GM11168 (cell line): ENCODE measurements at regions not wholly inside any gene's neighbourhood (a gene's known extent, or its start where the extent isn't known, plus 50 kb on each side); places are given as distances from the start of the nearest gene placed in this dataset.
"Not testable (repeated sequence)": the region's sequence is repeated elsewhere in the genome, so short reads cannot be mapped to it uniquely, and the experiment has no call there.

ENCODE experiments used
- in situ Hi-C: fragments of 300-500 bp; cut with MboI; formaldehyde crosslinking; loops from one replicate; pipeline ENCODE4 v1.12.0; 2022; ENCODE audit warnings: low sequenced_read_pairs; ENCODE audit not compliant: unreplicated experiment

DNA sequence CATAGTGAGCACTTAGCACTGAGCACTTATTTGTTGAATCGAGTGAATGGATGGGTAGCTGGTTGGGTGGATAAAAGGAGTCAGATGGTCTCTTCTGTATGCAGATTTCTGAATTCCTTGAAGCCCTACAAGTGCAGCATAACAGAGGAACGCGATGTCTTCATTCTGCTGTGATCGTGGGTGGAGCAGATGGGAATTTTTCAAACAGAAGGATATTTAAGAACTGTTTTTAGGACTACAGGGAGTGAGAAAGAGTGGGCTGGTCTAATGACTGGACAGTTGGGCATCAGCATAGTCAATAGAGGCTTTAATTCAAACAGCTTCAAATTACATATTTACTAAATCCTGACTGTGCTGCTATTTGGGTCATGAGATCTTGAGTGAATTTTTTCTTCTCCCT is 253.2 kb downstream of the CEMIP2 start:
- in situ Hi-C loops: no loop called here

DNA sequence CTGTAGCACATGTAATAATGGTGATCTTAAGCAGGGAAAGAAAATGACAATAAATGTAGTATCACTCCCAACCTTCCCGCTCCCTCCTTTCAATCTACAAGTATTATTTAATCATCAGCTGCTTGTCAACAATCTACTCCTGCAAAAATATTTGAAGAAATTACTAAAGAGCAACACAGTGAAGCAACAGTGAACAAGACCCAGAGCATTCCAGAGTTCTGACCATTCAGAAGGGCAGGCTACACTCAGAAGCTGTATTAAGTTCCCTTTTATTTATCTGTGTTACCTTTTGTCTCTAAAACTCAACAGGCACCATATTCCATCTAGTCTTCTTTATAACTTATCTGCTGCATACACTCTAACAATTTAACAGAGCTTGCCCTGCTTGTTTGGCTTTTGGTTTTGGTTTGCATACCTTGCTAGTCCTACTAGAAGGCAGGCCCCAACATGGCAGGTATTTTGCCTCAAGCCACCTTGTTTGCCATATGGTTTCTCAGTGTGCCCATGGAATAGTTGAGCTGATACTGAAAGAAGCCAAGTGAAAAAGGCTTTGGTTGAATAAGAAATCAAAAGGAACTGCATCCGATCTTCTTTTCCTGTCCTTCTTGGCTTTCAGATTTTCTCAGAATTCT is 253.9 kb downstream of the CEMIP2 start:
- in situ Hi-C loops: no loop called here

DNA sequence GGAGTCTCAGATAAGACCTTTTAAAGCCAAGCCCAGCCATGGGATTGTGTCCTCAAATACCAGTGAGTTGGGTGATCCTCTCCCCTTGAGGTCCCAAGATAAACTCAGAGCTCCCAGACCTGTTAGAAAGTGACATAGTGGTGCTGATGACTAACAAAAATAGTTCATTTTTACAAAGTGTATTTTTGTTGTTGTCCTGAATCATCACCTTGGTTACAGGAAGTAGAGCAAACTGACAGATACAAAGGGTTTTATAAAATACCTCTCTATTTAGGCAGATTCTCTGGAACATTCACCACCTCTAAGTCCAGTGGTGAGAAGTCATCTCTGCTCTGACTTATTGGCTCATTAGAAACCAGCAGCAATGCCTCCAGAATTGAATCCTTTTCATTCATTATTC is 259.3 kb downstream of the CEMIP2 start:
- in situ Hi-C loops: no loop called here

DNA sequence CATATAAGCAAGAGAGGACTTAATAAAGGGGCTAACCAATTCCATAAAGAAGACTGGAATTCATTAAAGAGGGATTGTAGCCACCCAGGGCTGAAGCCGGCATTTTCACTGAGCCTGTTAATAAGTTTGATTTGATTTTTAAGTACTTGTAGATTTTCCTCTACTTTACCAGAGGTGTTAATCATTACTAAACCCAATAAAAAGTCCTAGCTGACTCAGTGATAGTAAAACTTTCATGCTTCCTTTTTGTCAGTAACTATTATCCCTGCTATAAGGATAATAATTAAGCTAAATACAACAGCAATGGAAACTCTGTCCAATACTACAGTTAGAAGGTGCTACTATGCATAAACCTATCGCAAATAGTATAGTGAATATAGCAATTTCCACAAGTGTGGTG is 260.2 kb downstream of the CEMIP2 start:
- in situ Hi-C loops: not testable (repeated sequence)

DNA sequence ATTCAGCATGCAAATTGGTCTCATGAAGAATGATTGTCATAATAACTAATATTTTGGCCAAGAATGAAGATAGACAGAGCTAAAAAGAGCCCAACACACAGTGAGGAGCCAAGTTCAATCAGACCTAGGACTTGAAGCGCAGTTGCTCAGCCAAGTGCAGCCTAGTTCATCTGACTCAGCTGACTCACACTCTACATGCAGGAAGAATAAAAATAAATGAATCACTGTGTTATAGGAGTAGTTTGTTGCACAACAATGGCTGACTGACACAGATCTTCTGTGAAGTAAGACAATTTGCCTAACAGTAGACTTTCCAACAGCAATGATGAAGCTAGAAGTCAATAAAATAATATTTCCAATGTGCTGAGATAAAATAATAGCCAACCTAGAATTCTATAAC is 261.5 kb downstream of the CEMIP2 start:
- in situ Hi-C loops: no loop called here

DNA sequence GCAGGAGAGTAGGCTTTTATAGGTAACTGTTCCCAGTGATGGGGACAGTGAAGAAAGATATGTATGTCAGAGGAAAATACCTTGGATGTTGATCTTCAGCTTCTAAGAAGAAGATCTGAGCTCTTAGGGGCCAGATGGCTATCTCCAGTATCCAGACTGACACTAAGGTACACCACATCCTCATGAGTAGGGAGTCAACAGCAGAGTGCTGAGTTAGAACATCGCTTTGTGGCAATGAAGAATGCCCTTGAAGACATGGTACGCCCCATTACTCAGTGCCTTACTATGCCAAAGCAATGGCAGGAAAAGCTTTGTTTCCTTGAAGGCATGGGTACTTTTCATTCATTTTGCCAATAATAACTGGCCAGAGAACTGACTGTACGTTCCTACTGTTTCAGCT is 263.7 kb downstream of the CEMIP2 start:
- in situ Hi-C loops: no loop called here

DNA sequence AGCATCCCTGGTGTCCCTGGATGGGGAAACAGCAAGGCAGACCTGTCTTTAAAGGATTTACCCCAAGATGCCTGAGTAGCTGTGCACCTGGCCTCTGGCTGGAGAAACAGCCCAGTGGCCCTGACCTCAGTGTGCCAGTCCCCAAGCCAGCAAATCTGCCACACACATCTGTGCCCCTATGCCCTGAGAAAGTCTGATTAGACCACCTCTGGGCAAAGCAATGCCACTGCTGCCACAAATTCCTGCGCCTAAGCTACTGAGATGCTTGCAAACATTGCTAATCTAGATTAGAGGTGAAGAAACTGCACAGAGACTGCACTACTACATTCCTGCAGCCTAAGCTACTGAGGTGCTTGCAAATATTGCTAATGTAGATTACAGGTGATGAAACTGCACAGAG is 269.6 kb downstream of the CEMIP2 start:
- in situ Hi-C loops: no loop called here

DNA sequence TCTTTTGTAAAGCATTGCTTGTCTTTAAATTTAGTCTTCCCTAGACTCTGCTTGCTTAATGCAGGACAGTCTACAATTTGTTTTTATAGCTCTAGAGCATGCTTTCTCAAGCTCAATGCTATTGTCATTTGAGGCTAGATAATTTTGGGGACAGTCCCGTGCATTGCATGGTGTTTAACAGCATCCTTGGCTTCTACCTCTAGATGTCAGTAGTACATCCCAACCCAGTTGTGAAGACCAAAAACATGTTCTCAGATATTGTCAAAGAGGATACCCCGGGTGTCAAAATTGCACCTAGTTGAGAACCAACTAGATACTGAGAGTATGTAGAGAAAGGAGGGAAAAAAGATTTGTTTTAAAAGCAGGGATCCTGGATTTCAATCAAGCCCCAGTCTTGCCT is 277.5 kb downstream of the CEMIP2 start:
- in situ Hi-C loops: no loop called here

DNA sequence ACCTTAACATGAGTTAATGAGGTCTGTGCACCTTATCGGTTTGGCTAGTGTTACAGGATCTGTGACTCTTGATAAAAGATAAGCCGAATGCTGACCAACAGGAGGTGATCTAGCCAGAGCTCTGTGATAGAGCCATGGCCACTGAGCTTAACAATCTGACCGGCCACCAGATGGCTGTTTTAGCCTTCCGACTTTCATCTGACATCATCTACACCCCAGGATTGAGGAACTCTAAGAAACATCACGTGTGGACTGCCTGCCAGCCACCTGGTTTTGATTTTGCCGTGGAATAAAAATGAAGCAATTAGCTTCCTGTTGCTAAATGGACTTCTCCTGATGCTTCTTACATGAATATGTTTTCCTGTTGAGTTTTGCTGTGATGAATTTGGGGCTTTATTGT is 281.3 kb downstream of the CEMIP2 start:
- in situ Hi-C loops: no loop called here

DNA sequence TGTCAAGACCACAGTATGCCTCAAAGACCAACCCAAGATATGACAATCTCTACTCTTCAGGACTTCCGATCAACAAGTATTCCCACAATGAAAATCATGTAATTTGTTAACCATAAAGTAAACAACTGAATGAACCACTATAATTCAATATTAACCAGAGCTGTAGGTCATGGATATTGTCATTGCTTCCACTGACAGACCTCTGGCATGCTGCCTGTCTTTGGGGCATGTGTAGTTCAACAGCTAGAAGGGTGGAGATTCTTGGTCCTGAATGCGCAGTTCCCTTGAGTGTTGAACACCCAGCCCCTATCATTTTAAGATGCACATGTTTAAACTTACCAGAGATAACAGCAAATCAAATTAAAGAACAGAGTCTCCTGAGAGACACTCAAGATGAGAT is 283.0 kb downstream of the CEMIP2 start:
- in situ Hi-C loops: no loop called here

DNA sequence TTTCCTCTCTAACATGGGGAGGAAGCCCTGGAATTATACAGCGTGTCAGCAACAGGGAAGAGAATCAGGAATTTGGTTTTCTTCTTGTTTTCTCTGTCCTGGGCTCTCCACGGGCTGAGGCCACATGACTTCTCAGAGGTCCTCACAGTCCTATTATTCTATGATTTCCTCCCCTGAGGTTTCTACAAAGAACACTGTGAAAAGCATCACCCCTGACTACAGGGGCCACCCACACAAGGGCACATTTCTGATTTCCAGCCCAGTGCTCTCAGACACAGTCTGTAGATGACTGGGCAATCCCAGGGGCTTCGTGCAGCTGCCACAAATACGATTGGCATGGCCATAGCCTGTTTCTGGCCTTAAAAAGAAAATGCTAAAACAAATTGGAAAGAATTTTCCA is 284.9 kb downstream of the CEMIP2 start:
- in situ Hi-C loops: no loop called here

DNA sequence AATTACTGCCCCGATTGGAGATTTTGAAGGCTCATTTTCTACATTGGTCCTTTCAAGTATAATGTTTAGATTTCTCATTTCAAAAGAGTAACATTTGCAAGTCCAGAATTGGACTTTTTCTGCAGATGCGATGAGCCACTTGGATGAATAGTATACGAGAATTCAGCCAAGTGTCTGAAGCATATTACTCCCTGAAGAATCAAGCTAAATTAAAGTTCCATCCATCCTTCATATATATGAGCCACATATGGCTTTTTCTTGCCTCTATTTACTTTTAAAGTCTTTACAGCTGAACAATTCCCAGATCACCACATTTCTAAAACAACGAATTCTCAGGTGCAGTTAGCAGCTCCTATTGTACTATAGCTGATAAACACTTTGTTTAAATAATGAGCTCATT is 288.7 kb downstream of the CEMIP2 start:
- in situ Hi-C loops: no loop called here

DNA sequence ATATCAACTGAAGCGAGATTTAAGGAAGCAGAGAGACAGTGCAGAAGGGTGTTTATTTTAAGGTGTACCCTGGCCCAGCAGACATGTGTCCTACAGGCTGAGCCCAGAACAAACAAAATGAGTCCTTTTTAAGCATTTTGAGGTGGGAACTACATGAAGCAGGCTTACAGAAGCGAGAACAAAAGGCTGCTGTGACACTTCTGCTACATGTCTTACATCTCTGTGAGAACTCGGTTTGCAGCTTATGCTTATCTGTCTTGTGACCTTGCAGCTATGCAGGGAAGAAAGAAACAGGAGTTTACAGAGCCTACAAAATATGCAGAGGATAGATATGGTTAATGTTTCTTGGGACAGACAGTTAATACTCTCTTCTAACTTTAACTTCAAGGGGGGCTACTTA is 295.9 kb downstream of the CEMIP2 start:
- in situ Hi-C loops: no loop called here

DNA sequence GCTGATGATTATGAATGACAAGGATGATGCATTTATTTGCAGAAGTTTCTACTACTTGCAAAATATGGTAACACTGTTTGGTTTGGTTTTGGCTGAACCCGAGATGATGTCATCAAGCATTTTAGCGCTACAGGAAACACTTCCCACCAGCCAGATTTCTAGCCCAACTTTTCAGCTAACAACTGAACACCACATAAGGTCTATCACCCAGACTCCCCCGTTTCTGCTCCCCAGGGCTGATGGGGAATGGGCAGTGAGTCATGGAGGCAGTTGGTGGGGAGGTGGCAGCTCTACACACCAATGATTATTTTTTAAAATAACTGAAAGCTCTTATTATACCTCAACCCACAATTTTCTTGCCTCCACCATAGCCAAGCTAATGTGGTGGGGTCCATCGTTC is 302.9 kb downstream of the CEMIP2 start:
- in situ Hi-C loops: no loop called here

DNA sequence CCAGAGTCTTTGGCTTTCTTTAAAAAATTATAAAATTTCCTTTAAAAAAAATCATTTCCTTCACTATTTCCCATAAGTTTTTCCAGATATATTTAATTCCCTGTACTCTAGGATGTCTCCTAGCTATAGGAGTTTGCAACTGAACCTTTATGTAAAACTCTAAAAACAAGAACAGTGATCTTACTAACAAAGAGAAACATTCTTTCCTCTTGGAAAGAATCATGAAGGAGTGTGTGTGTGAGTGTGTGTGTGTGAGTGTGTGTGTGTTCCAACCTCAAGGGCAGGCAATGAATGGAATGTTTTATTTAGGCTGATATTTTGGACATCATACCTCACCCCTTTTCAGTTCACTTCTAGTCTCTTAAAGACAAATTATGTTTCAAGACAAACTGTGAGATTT is 309.2 kb downstream of the CEMIP2 start:
- in situ Hi-C loops: no loop called here

DNA sequence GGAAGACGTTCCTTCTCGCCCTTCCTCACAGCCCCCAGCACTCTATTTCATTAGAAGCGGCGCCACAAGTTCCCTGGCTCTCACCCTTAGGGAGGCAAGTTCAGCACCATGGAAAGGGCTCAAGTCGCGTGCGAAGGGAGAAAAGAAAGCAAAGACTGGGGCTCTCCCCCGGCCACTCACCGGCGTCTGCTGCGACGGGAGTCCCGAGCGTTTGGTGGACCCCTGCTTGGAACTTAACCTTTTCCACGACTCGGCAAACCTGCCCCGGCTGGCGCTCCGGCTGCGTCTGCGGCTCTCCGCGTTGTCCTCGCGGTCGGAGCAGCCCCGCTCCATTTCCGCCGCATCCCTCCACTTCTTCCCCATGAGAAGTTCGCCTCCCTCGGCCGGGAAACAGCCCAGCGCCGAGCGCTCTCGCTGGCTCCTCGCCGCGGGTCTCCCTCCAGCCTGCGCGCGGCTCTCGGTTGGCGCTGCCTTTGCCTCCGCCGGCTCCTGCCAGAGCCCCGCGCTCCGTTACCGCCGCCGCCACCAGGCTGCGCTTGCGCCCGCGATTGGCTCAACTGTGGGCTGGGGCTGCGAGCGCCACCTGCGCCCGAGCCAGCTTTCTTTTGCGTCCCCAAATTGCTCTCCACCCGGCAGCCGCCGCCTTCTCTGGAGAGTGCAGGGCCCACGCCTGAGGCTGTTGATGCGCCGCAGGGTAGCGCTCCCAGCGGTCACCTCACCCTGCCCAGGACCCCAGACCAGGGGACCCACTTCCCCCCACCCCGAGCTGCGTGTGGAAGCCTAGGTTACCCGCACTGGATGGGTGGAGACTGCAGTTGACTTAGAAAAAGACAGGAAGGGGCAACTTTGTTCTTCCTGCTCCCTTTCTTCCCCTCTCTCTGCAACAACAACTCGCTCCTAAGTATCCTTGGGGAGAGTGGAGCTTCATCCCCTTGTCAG is 321.6 kb downstream of the CEMIP2 start:
- in situ Hi-C loops: no loop called here

DNA sequence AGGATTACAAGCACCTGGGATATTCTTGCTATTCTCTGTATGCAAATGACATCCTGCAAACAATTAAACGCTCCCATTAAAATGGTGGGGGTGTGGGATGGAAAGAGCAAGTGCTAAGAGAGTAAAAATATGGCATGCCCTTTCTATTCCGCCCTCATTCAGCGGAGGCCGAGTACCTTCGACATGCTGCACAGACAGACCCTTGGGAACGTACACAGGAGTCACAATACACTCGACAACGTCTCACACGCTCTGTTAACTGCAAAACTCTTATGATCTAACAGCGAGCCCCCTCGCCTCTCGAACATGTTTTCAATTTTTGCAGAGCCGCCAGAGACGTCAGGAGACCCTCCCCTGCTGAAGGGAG is 322.2 kb downstream of the CEMIP2 start:
- in situ Hi-C loops: no loop called here

DNA sequence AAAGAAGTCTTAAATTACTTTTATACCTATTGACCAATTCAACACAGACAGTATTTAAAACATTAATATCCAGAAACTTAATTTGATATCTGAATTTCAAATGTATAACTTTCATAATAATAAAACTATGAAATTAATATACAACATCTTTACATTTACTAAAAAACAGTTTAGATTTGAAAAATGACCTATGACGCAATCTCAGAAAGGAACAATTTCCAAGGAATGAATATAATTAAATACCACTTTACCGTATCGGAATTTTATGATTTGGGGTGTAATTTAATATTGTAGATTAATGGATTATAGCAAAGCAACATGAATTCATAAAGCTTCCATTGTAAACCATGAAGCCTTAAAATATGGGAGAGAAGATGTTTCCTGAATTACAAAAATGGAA is 321.5 kb upstream of the TRPM3 start:
- in situ Hi-C loops: no loop called here

DNA sequence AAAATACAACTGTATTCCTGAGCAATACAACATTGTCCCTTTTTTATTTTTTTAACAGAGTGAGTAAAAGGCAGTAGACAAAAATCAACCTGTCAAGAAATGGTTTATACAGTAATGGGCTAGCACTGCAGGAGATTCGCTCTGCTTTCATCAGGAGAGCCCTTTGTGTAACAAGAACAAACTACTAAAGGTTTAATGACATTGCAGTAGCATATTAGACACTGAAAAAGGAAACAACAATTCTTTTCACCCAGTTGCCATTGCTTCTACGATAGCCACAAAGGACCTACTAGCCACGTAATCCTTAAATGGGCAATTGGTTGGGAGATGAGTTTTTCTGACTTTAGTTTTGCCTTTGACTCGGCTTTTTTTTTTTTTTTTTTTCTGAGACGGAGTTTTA is 319.8 kb upstream of the TRPM3 start:
- in situ Hi-C loops: no loop called here

DNA sequence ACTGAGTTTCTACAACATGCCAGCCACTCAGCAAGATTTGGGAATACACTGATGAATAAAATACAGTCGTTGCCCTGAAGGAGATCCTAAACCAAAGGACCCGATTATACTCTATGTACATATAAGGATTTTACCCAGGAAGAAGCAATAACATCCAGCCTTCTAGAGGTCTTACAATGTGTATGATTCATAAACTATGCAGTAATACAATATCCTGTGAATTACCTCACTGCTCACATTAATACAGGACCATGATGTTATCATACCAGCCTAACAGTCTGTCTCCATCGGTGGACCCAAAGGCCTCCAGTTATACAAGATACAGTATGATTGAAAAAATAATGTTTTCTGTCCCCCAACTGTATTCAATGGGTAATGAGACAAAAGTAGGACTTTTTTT is 310.5 kb upstream of the TRPM3 start:
- in situ Hi-C loops: no loop called here

DNA sequence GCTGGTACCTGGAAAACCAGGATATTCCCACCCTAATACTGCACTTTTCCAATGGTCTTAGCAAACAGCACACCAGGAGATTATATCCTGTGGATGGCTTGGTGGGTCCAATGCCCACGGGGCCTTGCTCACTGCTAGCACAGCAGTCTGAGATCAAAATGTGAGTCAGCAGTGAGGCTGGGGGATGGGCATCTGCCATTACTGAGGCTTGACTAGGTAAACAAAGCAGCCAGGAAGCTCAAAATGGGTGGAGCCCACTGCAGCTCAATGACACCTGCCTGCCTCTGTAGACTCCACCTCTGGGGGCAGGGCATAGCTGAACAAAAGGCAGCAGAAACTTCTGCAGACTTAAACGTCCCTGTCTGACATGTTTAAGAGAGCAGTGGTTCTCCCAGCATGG is 285.9 kb upstream of the TRPM3 start:
- in situ Hi-C loops: not testable (repeated sequence)

DNA sequence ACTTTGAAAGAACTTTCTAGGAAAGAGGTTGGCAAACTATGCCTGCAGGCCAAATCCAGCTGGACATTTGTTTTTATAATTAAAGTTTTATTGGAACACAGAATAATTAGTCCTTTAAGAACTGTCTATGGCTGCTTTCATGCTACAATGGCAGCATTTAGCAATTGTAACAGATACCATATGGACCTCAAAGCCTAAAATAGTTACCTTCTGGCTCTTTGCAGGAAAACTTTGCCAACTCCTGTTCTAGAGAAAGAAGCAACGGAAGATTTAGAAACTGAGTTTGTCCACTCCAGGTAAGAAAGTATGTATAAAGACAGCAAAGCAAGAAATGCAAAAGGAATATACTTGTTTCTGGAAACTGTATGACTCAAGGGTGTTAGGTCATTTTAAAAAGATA is 281.7 kb upstream of the TRPM3 start:
- in situ Hi-C loops: no loop called here
